ENCODE measurements at regions not wholly inside any gene's neighbourhood (a gene's known extent, or its start where the extent isn't known, plus 50 kb on each side); places are given as distances from the start of the nearest gene placed in this dataset.

- Histone ChIP-seq H3K9ac (replicated peaks in 1 of 4; ENCODE audit: extremely low read depth in 1 of 4, low read depth in 3 of 4, low read length in 3 of 4) (no peak overlapping the region), H2AK5ac (ENCODE audit: low read depth, low read length) (no peak overlapping the region), H3K27me3 (replicated peaks in 1 of 4; ENCODE audit: control insufficient read depth in 3 of 4, extremely low read depth in 1 of 4, insufficient read depth in 3 of 4, low read length in 3 of 4) (no peaks in the 10 kb centered on the region), H2BK12ac (ENCODE audit: low read depth, low read length) (no peak overlapping the region), H3K79me2 (ENCODE audit: control insufficient read depth in 1 of 2, insufficient read depth in 2 of 2, low read length in 2 of 2) (no peaks in the 10 kb centered on the region), H3K56ac (replicated peaks; ENCODE audit: insufficient read length, low read depth, low read length) (no peak overlapping the region), H2BK15ac (ENCODE audit: low read length) (no peak overlapping the region), H3K4me1 (replicated peaks in 1 of 4; ENCODE audit: control insufficient read depth in 3 of 4, insufficient read depth in 4 of 4, low read length in 3 of 4) (no peaks in the 10 kb centered on the region; a peak in 1 of 7 replicates), H2BK120ac (replicated peaks; ENCODE audit: low read depth, low read length) (no peak overlapping the region), H3K23ac (ENCODE audit: insufficient read length) (no peak overlapping the region), H3K23me2 (ENCODE audit: low read depth, low read length) (no peaks in the 10 kb centered on the region), H3K4ac (replicated peaks; ENCODE audit: insufficient read length, low read depth, low read length) (no peak overlapping the region), H4K8ac (ENCODE audit: extremely low read depth, insufficient read depth, low read length) (no peak overlapping the region), H4K91ac (replicated peaks; ENCODE audit: insufficient read length, low read length) (no peak overlapping the region), H2AFZ (ENCODE audit: low read length) (no peak overlapping the region; the same call in 1 of the 2 replicates), H3K36me3 (ENCODE audit: control insufficient read depth in 2 of 4, insufficient read depth in 4 of 4, low read length in 3 of 4) (no peaks in the 10 kb centered on the region), H3K79me1 (ENCODE audit: low read depth, low read length) (no peaks in the 10 kb centered on the region), H4K20me1 (replicated peaks in 1 of 2; ENCODE audit: control insufficient read depth in 1 of 2, insufficient read depth in 2 of 2, low read length in 2 of 2) (no peaks in the 10 kb centered on the region), H2BK5ac (ENCODE audit: low read depth, low read length) (no peak overlapping the region), H3K14ac (ENCODE audit: insufficient read length) (no peak overlapping the region), H2BK20ac (ENCODE audit: low read length) (no peak overlapping the region), H3K4me2 (ENCODE audit: insufficient read depth in 1 of 2, low read depth in 2 of 2, low read length in 2 of 2) (no peak overlapping the region), H3K4me3 (ENCODE audit: extremely low read depth in 1 of 4, insufficient read depth in 2 of 4, low read depth in 3 of 4, low read length in 4 of 4) (no peak overlapping the region), H3K18ac (ENCODE audit: extremely low read depth, low read length) (no peak overlapping the region), H3K27ac (ENCODE audit: low read depth, low read length) (no peak overlapping the region), H4K5ac (ENCODE audit: insufficient read length, low read depth, low read length) (no peak overlapping the region), H3K9me3 (ENCODE audit: insufficient read depth in 2 of 2, low read depth in 1 of 2, low read length in 1 of 2) (no peaks in the 10 kb centered on the region)
- FAIRE-seq (no peak), DNase-seq (ENCODE audit: low read depth in 1 of 2, low spot score in 2 of 2) (no peak)
- WGBS, 2 experiments (ENCODE audit: extremely low coverage in 1 of 2, insufficient coverage in 1 of 2, insufficient read length in 1 of 2, insufficient replicate concordance in 2 of 2, low coverage in 1 of 2, low lambda C conversion rate in 2 of 2, missing lambda C conversion rate in 1 of 2), result 70% methylated on average over 3 of the region's 3 CpGs; no CpG with 5 or more reads in 1 of the 2 experiments
- ChIA-PET CTCF (ENCODE audit: partially characterized antibody) (interaction anchor here (0.7 kb wide), 1 partner anchor 553 kb away, joined by 3 read pairs; no protein-coding TSS in a partner anchor), POLR2A (ENCODE audit: partially characterized antibody) (interaction anchor here (1.6 kb wide), 1 partner anchor 11 kb away, joined by 3 read pairs; no protein-coding TSS in a partner anchor)
- TF ChIP-seq MAX (IDR thresholded peaks at IDR 0.05) (no peak), POU5F1 (IDR thresholded peaks at IDR 0.05; ENCODE audit: low read depth, low read length) (no peak), JUN (IDR thresholded peaks at IDR 0.05; ENCODE audit: low read depth, low read length) (no peak), KDM1A (IDR thresholded peaks at IDR 0.05; ENCODE audit: borderline replicate concordance, low read length) (no peak), EP300 (IDR thresholded peaks at IDR 0.05; ENCODE audit: borderline replicate concordance in 1 of 2, low read depth in 2 of 2, low read length in 2 of 2) (no peak), NANOG (IDR thresholded peaks at IDR 0.05; ENCODE audit: insufficient read depth, low read depth, low read length, poor library complexity, severe bottlenecking) (no peak), EGR1 (IDR thresholded peaks at IDR 0.05; ENCODE audit: borderline replicate concordance, low read depth, low read length) (no peak), ZNF274 (IDR thresholded peaks at IDR 0.05; ENCODE audit: borderline replicate concordance, extremely low read depth, low read length) (no peak), TAF1 (IDR thresholded peaks at IDR 0.05; ENCODE audit: low read depth, low read length) (no peak), CHD1 (IDR thresholded peaks at IDR 0.05; ENCODE audit: low read depth, low read length) (no peak)
These were observed 55.3 kb upstream of the AMN1 start for GRCh38 chr12:31783996-31784645.

All from H1 (cell line).